Epithelial cell of proximal tubule (primary cell): ENCODE measurements at regions not wholly inside any gene's neighbourhood (a gene's known extent, or its start where the extent isn't known, plus 50 kb on each side); places are given as distances from the start of the nearest gene placed in this dataset.

ENCODE experiments used
- DNase-seq: peaks from one replicate; pipeline ENCODE4 v3.0.0-alpha.2; 2011; ENCODE audit warnings: low read depth
- H3K4me3 ChIP-seq: 2 replicates; pipeline ENCODE4 v1.5.1; 2011; ENCODE audit warnings: low read depth, mild to moderate bottlenecking, low read length
- CTCF ChIP-seq: conservative IDR thresholded peaks from 2 replicates; pipeline ENCODE4 v1.5.1; 2012; ENCODE audit warnings: low read depth, mild to moderate bottlenecking, low read length

- H3K4me3 ChIP-seq = no peak overlapping the region
- no peak for DNase-seq
- TF ChIP-seq CTCF = no peak
Observed at GRCh38 chr7:51778121-51778520, 461.5 kb upstream of the COBL start.

- no peak for TF ChIP-seq CTCF
- no peak overlapping the region for H3K4me3 ChIP-seq
- DNase-seq = no peak
Observed at GRCh38 chr7:51774178-51774577, 457.6 kb upstream of the COBL start.

GRCh38 chr7:51772190-51772589, 455.6 kb upstream of the COBL start:
- no peak for DNase-seq
- H3K4me3 ChIP-seq = no peak overlapping the region
- TF ChIP-seq CTCF = no peak

GRCh38 chr7:51764976-51765375, 448.4 kb upstream of the COBL start:
- TF ChIP-seq CTCF = no peak

GRCh38 chr7:51759985-51760384, 443.4 kb upstream of the COBL start:
- no peak overlapping the region for H3K4me3 ChIP-seq
- DNase-seq = no peak
- TF ChIP-seq CTCF = no peak

More at GRCh38 chr7:51764976-51765375, 448.4 kb upstream of the COBL start:
- DNase-seq = no peak
- H3K4me3 ChIP-seq = no peak overlapping the region

- H3K4me3 ChIP-seq = no peak overlapping the region
- no peak for DNase-seq
- TF ChIP-seq CTCF = no peak
Observed at GRCh38 chr7:51757960-51758359, 441.4 kb upstream of the COBL start.

- no peak for DNase-seq
- peak; percentile 10 for TF ChIP-seq CTCF
- H3K4me3 ChIP-seq = no peak overlapping the region
Observed at GRCh38 chr7:51732951-51733350, 416.3 kb upstream of the COBL start.
